ENCODE measurements at regions not wholly inside any gene's neighbourhood (a gene's known extent, or its start where the extent isn't known, plus 50 kb on each side); places are given as distances from the start of the nearest gene placed in this dataset.

- H3K27me3 Mint-ChIP-seq: peaks cover 0 to 20% of the 10 kb centered on the region in 2 donors
- no peaks in the 10 kb centered on the region for H3K36me3 Mint-ChIP-seq
- ATAC-seq: no peak
- H3K4me3 Mint-ChIP-seq: no peak overlapping the region
- H3K4me1 Mint-ChIP-seq (ENCODE audit: low read depth in 2 of 2): no peaks in the 10 kb centered on the region
- no peaks in the 10 kb centered on the region for H3K9me3 Mint-ChIP-seq
- no peak overlapping the region for H3K27ac Mint-ChIP-seq
- no peak for DNase-seq (ENCODE audit: low spot score)
Measured at GRCh38 chr3:159895430-159895829, 93.2 kb upstream of the IL12A start.

GRCh38 chr3:159896543-159896942, 92.1 kb upstream of the IL12A start:
- Mint-ChIP-seq H3K4me3 (no peak overlapping the region), H3K36me3 (no peaks in the 10 kb centered on the region), H3K27me3 (peaks cover 0 to 20% of the 10 kb centered on the region in 2 donors), H3K9me3 (no peaks in the 10 kb centered on the region), H3K27ac (no peak overlapping the region), H3K4me1 (ENCODE audit: low read depth in 2 of 2) (no peaks in the 10 kb centered on the region)
- no peak for ATAC-seq
- no peak for DNase-seq (ENCODE audit: low spot score)

- no peaks in the 10 kb centered on the region for H3K4me1 Mint-ChIP-seq (ENCODE audit: low read depth in 2 of 2)
Measured at GRCh38 chr3:159897331-159898075, 91.1 kb upstream of the IL12A start.

GRCh38 chr3:159898147-159898546, 90.5 kb upstream of the IL12A start:
- ATAC-seq (no peak), DNase-seq (ENCODE audit: low spot score) (no peak)
- Mint-ChIP-seq H3K27ac (no peak overlapping the region), H3K27me3 (peaks cover 0 to 27% of the 10 kb centered on the region in 2 donors), H3K4me1 (ENCODE audit: low read depth in 2 of 2) (no peaks in the 10 kb centered on the region), H3K36me3 (no peaks in the 10 kb centered on the region), H3K9me3 (no peaks in the 10 kb centered on the region), H3K4me3 (no peak overlapping the region)

More at GRCh38 chr3:159897331-159898075, 91.1 kb upstream of the IL12A start:
- DNase-seq (ENCODE audit: low spot score) (no peak), ATAC-seq (no peak)
- no peak overlapping the region for H3K4me3 Mint-ChIP-seq
- peaks cover 0 to 21% of the 10 kb centered on the region in 2 donors for H3K27me3 Mint-ChIP-seq
- no peak overlapping the region for H3K27ac Mint-ChIP-seq
- H3K36me3 Mint-ChIP-seq: no peaks in the 10 kb centered on the region
- no peaks in the 10 kb centered on the region for H3K9me3 Mint-ChIP-seq

GRCh38 chr3:159899166-159899565, 89.5 kb upstream of the IL12A start:
- H3K27ac Mint-ChIP-seq: no peak overlapping the region
- H3K4me3 Mint-ChIP-seq: no peak overlapping the region
- H3K27me3 Mint-ChIP-seq: peaks cover 0 to 27% of the 10 kb centered on the region in 2 donors
- no peaks in the 10 kb centered on the region for H3K9me3 Mint-ChIP-seq
- no peaks in the 10 kb centered on the region for H3K36me3 Mint-ChIP-seq
- no peak for DNase-seq (ENCODE audit: low spot score)
- no peak for ATAC-seq
- no peaks in the 10 kb centered on the region for H3K4me1 Mint-ChIP-seq (ENCODE audit: low read depth in 2 of 2)

- Mint-ChIP-seq H3K27ac (no peak overlapping the region), H3K27me3 (peaks cover 6 to 21% of the 10 kb centered on the region in 2 donors), H3K9me3 (no peaks in the 10 kb centered on the region), H3K4me3 (no peak overlapping the region), H3K4me1 (ENCODE audit: low read depth in 2 of 2) (no peaks in the 10 kb centered on the region), H3K36me3 (no peaks in the 10 kb centered on the region)
- ATAC-seq (no peak), DNase-seq (ENCODE audit: low spot score) (no peak)
Measured at GRCh38 chr3:159902546-159903314, 85.9 kb upstream of the IL12A start.

- H3K27ac Mint-ChIP-seq: no peak overlapping the region
- ATAC-seq (no peak), DNase-seq (ENCODE audit: low spot score) (no peak)
- no peaks in the 10 kb centered on the region for H3K4me1 Mint-ChIP-seq (ENCODE audit: low read depth in 2 of 2)
- H3K9me3 Mint-ChIP-seq: no peaks in the 10 kb centered on the region
- no peak overlapping the region for H3K4me3 Mint-ChIP-seq
- peaks cover 6 to 21% of the 10 kb centered on the region in 2 donors for H3K27me3 Mint-ChIP-seq
- no peaks in the 10 kb centered on the region for H3K36me3 Mint-ChIP-seq
Measured at GRCh38 chr3:159904455-159904854, 84.2 kb upstream of the IL12A start.

GRCh38 chr3:159904911-159905310, 83.7 kb upstream of the IL12A start:
- Mint-ChIP-seq H3K4me1 (ENCODE audit: low read depth in 2 of 2) (no peaks in the 10 kb centered on the region), H3K36me3 (no peaks in the 10 kb centered on the region), H3K4me3 (no peak overlapping the region), H3K9me3 (no peaks in the 10 kb centered on the region), H3K27ac (no peak overlapping the region), H3K27me3 (peaks cover 6 to 21% of the 10 kb centered on the region in 2 donors)
- ATAC-seq: no peak
- DNase-seq (ENCODE audit: low spot score): no peak

- Mint-ChIP-seq H3K27me3 (peaks cover 6 to 16% of the 10 kb centered on the region in 2 donors), H3K36me3 (no peaks in the 10 kb centered on the region)
Measured at GRCh38 chr3:159907828-159908227, 80.8 kb upstream of the IL12A start.

GRCh38 chr3:159910991-159911663, 77.5 kb upstream of the IL12A start:
- no peaks in the 10 kb centered on the region for H3K9me3 Mint-ChIP-seq
- peaks cover 0 to 6% of the 10 kb centered on the region in 2 donors for H3K27me3 Mint-ChIP-seq
- DNase-seq (ENCODE audit: low spot score) (no peak), ATAC-seq (peak in 1 of 2 donors; percentile 59)
- no peaks in the 10 kb centered on the region for H3K36me3 Mint-ChIP-seq
- H3K27ac Mint-ChIP-seq: peak overlapping the region in 1 of 2 donors; percentile 6
- peaks cover 10 to 12% of the 10 kb centered on the region in 2 donors for H3K4me1 Mint-ChIP-seq (ENCODE audit: low read depth in 2 of 2)
- H3K4me3 Mint-ChIP-seq: peak overlapping the region; percentile 55

More at GRCh38 chr3:159907828-159908227, 80.8 kb upstream of the IL12A start:
- Mint-ChIP-seq H3K4me1 (ENCODE audit: low read depth in 2 of 2) (peaks cover 10 to 12% of the 10 kb centered on the region in 2 donors), H3K27ac (no peak overlapping the region), H3K4me3 (no peak overlapping the region), H3K9me3 (no peaks in the 10 kb centered on the region)
- DNase-seq (ENCODE audit: low spot score): no peak
- no peak for ATAC-seq

- DNase-seq (ENCODE audit: low spot score) (no peak), ATAC-seq (no peak)
- Mint-ChIP-seq H3K4me1 (ENCODE audit: low read depth in 2 of 2) (peaks cover 10 to 12% of the 10 kb centered on the region in 2 donors), H3K4me3 (peak overlapping the region; percentile 55), H3K9me3 (no peaks in the 10 kb centered on the region), H3K27ac (peak overlapping the region in 1 of 2 donors; percentile 6), H3K36me3 (no peaks in the 10 kb centered on the region), H3K27me3 (peaks cover 0 to 6% of the 10 kb centered on the region in 2 donors)
Measured at GRCh38 chr3:159911664-159912037, 77.0 kb upstream of the IL12A start.

GRCh38 chr3:159913712-159914414, 74.8 kb upstream of the IL12A start:
- no peak for ATAC-seq

GRCh38 chr3:159914426-159914825, 74.2 kb upstream of the IL12A start:
- no peak overlapping the region for H3K27ac Mint-ChIP-seq
- ATAC-seq: no peak
- H3K4me1 Mint-ChIP-seq (ENCODE audit: low read depth in 2 of 2): peaks cover 10 to 12% of the 10 kb centered on the region in 2 donors
- DNase-seq (ENCODE audit: low spot score): no peak
- H3K4me3 Mint-ChIP-seq: no peak overlapping the region
- H3K9me3 Mint-ChIP-seq: no peaks in the 10 kb centered on the region
- H3K36me3 Mint-ChIP-seq: no peaks in the 10 kb centered on the region
- no peaks in the 10 kb centered on the region for H3K27me3 Mint-ChIP-seq

More at GRCh38 chr3:159913712-159914414, 74.8 kb upstream of the IL12A start:
- Mint-ChIP-seq H3K9me3 (no peaks in the 10 kb centered on the region), H3K4me3 (no peak overlapping the region), H3K36me3 (no peaks in the 10 kb centered on the region), H3K4me1 (ENCODE audit: low read depth in 2 of 2) (peaks cover 10 to 12% of the 10 kb centered on the region in 2 donors), H3K27ac (no peak overlapping the region), H3K27me3 (no peaks in the 10 kb centered on the region)
- no peak for DNase-seq (ENCODE audit: low spot score)
